DND-41 (cell line): ENCODE measurements at regions not wholly inside any gene's neighbourhood (a gene's known extent, or its start where the extent isn't known, plus 50 kb on each side); places are given as distances from the start of the nearest gene placed in this dataset.

Experiments used
- ATAC-seq: fragments of 200-7000 bp; cut with Tn5 transposase; 3 replicates; pipeline ENCODE4 v1.9.1; 2021; ENCODE audit warnings: low read depth; ENCODE audit not compliant: insufficient read depth
- DNase-seq: peaks from one replicate; pipeline ENCODE4 v3.0.0-alpha.2; 2020
- H2AFZ ChIP-seq: 2 replicates; pipeline ENCODE4 v1.6.0; 2012; ENCODE audit warnings: low read depth, low read length
- H3K27ac ChIP-seq: 2 replicates; pipeline ENCODE4 v1.5.1; 2012; ENCODE audit warnings: low read length, inconsistent platforms
- H3K27me3 ChIP-seq: fragments of 200-600 bp; sonication (generic); 2 replicates; pipeline ENCODE4 v1.6.0; 2012; ENCODE audit warnings: low read length, mild to moderate bottlenecking, inconsistent platforms; ENCODE audit not compliant: insufficient read depth, poor library complexity
- H3K36me3 ChIP-seq: 2 replicates; pipeline ENCODE4 v1.5.1; 2012; ENCODE audit warnings: low read length, inconsistent platforms; ENCODE audit not compliant: insufficient read depth
- H3K4me1 ChIP-seq: 2 replicates; pipeline ENCODE4 v1.5.1; 2012; ENCODE audit warnings: mild to moderate bottlenecking, low read length; ENCODE audit not compliant: insufficient read depth
- H3K4me2 ChIP-seq: 2 replicates; pipeline ENCODE4 v1.6.0; 2012; ENCODE audit warnings: mild to moderate bottlenecking, moderate library complexity, low read length, inconsistent platforms; ENCODE audit not compliant: insufficient read depth
- H3K4me3 ChIP-seq, 2 experiments: fragments of 200-600 bp in 1 of 2; shearing (Covaris generic) in 1 of 2; 2 replicates each; pipeline ENCODE4 v1.5.1; 2012 to 2016; ENCODE audit warnings: inconsistent platforms in 2 of 2, low read length in 2 of 2, mild to moderate bottlenecking in 2 of 2, low read depth in 1 of 2, moderate library complexity in 1 of 2
- H3K79me2 ChIP-seq: 2 replicates; pipeline ENCODE4 v1.6.0; 2012; ENCODE audit warnings: low read length, inconsistent platforms; ENCODE audit not compliant: insufficient read depth
- H3K9ac ChIP-seq: 2 replicates; pipeline ENCODE4 v1.6.0; 2012; ENCODE audit warnings: low read depth, mild to moderate bottlenecking, inconsistent platforms, low read length, moderate library complexity
- H3K9me3 ChIP-seq: 2 replicates; pipeline ENCODE4 v1.5.1; 2012; ENCODE audit warnings: low read length, moderate library complexity, mild to moderate bottlenecking, inconsistent platforms; ENCODE audit not compliant: insufficient read depth, severe bottlenecking
- H4K20me1 ChIP-seq: 2 replicates; pipeline ENCODE4 v1.6.0; 2012; ENCODE audit warnings: low read length; ENCODE audit not compliant: insufficient read depth
- EZH2 ChIP-seq: IDR thresholded peaks from 3 replicates; pipeline ENCODE4 v1.6.1; 2012; ENCODE audit warnings: borderline replicate concordance, low read depth, mild to moderate bottlenecking, moderate library complexity, low read length, inconsistent platforms; ENCODE audit not compliant: severe bottlenecking
- TF ChIP-seq, protein P1 (sequence below): IDR thresholded peaks from 2 replicates; pipeline ENCODE4 v1.5.1; 2012; ENCODE audit warnings: borderline replicate concordance, low read length, moderate library complexity, mild to moderate bottlenecking; ENCODE audit not compliant: poor library complexity, severe bottlenecking; ENCODE audit errors: extremely low read depth

DNA sequence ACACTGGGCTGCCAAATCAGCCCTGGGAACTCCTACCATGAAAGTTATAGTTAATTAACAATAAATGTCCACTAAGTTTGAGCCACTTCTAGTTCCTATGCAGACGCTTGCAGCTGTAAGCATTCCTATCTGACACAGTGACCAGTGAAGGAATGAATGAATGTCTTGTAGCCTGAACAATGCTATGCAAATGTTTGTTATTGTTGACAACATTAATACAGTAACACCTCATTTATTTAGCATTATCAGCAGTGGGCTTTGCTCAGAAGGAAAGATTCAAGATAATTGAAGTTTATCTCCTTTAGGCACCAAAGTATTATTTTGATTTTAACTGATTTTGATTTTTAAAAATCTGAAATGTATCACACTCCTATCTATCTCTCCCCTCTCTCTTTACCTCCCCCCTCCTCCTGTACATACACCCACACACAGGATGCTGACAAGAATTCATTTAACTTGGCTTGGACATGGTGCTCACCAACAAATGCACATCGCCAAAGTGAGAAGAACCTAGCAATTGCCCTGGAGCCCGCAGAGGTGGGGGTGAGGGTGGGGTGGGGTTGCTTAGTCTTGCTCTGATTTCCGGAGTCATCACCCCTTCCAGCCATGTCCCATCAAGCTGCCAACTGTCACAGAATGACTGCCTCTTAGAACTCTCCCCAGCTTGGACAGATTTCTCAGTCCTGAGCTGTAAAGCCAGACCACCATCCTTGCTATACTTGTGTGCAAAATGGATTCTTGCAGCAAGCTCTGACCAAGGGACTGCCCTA, 215.3 kb upstream of the CSF3R start:
- no peak overlapping the region for H3K9ac ChIP-seq
- no peak for DNase-seq
- H3K79me2 ChIP-seq = no peaks in the 10 kb centered on the region
- no peak for ATAC-seq
- H3K27ac ChIP-seq = no peak overlapping the region
- H3K36me3 ChIP-seq = no peaks in the 10 kb centered on the region
- no peaks in the 10 kb centered on the region for H3K4me1 ChIP-seq
- peaks cover 32% of the 10 kb centered on the region for H3K27me3 ChIP-seq
- no peaks in the 10 kb centered on the region for H3K9me3 ChIP-seq
- 0 out of 2 replicates have a peak, but pooled peaks cover 2% of the 10 kb centered on the region for H4K20me1 ChIP-seq
- TF ChIP-seq, protein P1, sequence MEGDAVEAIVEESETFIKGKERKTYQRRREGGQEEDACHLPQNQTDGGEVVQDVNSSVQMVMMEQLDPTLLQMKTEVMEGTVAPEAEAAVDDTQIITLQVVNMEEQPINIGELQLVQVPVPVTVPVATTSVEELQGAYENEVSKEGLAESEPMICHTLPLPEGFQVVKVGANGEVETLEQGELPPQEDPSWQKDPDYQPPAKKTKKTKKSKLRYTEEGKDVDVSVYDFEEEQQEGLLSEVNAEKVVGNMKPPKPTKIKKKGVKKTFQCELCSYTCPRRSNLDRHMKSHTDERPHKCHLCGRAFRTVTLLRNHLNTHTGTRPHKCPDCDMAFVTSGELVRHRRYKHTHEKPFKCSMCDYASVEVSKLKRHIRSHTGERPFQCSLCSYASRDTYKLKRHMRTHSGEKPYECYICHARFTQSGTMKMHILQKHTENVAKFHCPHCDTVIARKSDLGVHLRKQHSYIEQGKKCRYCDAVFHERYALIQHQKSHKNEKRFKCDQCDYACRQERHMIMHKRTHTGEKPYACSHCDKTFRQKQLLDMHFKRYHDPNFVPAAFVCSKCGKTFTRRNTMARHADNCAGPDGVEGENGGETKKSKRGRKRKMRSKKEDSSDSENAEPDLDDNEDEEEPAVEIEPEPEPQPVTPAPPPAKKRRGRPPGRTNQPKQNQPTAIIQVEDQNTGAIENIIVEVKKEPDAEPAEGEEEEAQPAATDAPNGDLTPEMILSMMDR = no peak
- TF ChIP-seq EZH2 = no peak
- H3K4me3 ChIP-seq = no peak overlapping the region
- no peak overlapping the region for H2AFZ ChIP-seq
- H3K4me2 ChIP-seq = no peak overlapping the region

DNA sequence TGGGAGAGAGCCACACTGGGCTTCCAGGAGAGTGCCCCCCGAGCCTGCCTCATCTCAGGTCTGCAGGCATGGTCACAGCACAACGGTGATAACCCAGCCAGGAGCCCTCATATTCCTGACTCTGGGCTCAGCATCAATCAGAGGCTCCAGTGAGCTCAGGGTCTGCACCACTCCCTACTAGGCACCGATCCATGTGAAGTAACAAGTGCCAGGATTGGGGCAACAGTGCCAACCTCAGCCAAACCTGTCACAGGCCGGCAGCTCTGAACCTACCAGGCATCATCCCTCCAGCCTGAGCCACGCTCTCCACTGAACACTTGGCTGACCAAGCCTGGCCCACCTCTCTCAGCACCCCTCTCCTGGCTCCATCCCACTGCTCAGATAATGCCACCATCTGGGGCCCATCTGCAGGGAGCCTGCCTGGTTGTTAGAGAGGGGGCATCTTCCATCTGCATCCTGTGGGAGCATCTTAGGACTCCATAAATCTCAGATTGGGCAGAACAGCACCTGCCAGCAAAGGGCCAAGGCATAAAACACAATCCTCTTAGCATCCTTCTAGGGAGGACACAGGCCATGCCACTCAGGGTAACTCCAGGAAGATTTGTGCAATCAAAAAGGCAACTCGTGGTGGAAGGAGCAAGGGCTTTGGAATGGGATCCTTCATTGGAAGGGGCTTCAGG, 213.7 kb upstream of the CSF3R start:
- H3K4me3 ChIP-seq = no peak overlapping the region
- H3K27ac ChIP-seq = no peak overlapping the region
- H3K9me3 ChIP-seq = no peaks in the 10 kb centered on the region
- H3K9ac ChIP-seq = no peak overlapping the region
- no peaks in the 10 kb centered on the region for H3K79me2 ChIP-seq
- peaks cover 6% of the 10 kb centered on the region; the same call in 1 of the 2 replicates for H4K20me1 ChIP-seq
- TF ChIP-seq, protein P1 = no peak
- TF ChIP-seq EZH2 = no peak
- no peaks in the 10 kb centered on the region for H3K36me3 ChIP-seq
- no peak overlapping the region for H2AFZ ChIP-seq
- peaks cover 35% of the 10 kb centered on the region for H3K27me3 ChIP-seq
- DNase-seq = no peak
- ATAC-seq = no peak
- H3K4me1 ChIP-seq = no peaks in the 10 kb centered on the region
- H3K4me2 ChIP-seq = no peak overlapping the region

GRCh38 chr1:36693603-36694002, 210.9 kb upstream of the CSF3R start:
- Histone ChIP-seq H3K4me3 (no peak overlapping the region), H2AFZ (no peak overlapping the region), H4K20me1 (peaks cover 6% of the 10 kb centered on the region; the same call in 1 of the 2 replicates), H3K9ac (no peak overlapping the region), H3K36me3 (no peaks in the 10 kb centered on the region), H3K27me3 (peaks cover 19% of the 10 kb centered on the region), H3K4me1 (no peaks in the 10 kb centered on the region), H3K4me2 (no peak overlapping the region), H3K27ac (no peak overlapping the region), H3K79me2 (no peaks in the 10 kb centered on the region), H3K9me3 (no peaks in the 10 kb centered on the region)
- ATAC-seq = no peak
- TF ChIP-seq, protein P1 = no peak
- no peak for TF ChIP-seq EZH2
- DNase-seq = no peak
